SK-MEL-5 (cell line): ENCODE measurements at regions not wholly inside any gene's neighbourhood (a gene's known extent, or its start where the extent isn't known, plus 50 kb on each side); places are given as distances from the start of the nearest gene placed in this dataset.
"Not testable (repeated sequence)": the region's sequence is repeated elsewhere in the genome, so short reads cannot be mapped to it uniquely, and the experiment has no call there.

Experiments used
- DNase-seq: peaks from one replicate; pipeline ENCODE4 v3.0.0-alpha.2; 2016; ENCODE audit warnings: low read depth, low spot score
- in situ Hi-C: cut with HindIII; loops from 2 replicates; pipeline ENCODE4 v1.10.0; 2016; ENCODE audit warnings: low sequenced_read_pairs, high pct_unique_total_duplicates, low pct_unique_long_range_greater_than_20kb

GRCh38 chr6:11908436-11909105 is 103.5 kb upstream of the HIVEP1 start:
- in situ Hi-C loops = no loop called here
- no peak for DNase-seq

- no peak for DNase-seq
- in situ Hi-C loops = no loop called here
Observed at GRCh38 chr6:11903645-11904044, 108.5 kb upstream of the HIVEP1 start.

GRCh38 chr6:11902527-11902926 is 109.6 kb upstream of the HIVEP1 start:
- DNase-seq = no peak
- in situ Hi-C loops = no loop called here

- in situ Hi-C loops = no loop called here
- no peak for DNase-seq
Observed at GRCh38 chr6:11900662-11901598, 111.2 kb upstream of the HIVEP1 start.

- in situ Hi-C loops = no loop called here
- no peak for DNase-seq
Observed at GRCh38 chr6:11899645-11900044, 112.5 kb upstream of the HIVEP1 start.

GRCh38 chr6:11894212-11894611 is 115.6 kb upstream of the ADTRP start:
- in situ Hi-C loops = no loop called here
- DNase-seq = no peak

GRCh38 chr6:11891547-11891946 is 112.9 kb upstream of the ADTRP start:
- in situ Hi-C loops = no loop called here

GRCh38 chr6:11890849-11891248 is 112.2 kb upstream of the ADTRP start:
- no peak for DNase-seq
- in situ Hi-C loops = no loop called here

More at GRCh38 chr6:11891547-11891946, 112.9 kb upstream of the ADTRP start:
- no peak for DNase-seq

GRCh38 chr6:11890209-11890608 is 111.6 kb upstream of the ADTRP start:
- no peak for DNase-seq
- in situ Hi-C loops = no loop called here

GRCh38 chr6:11889572-11889971 is 111.0 kb upstream of the ADTRP start:
- DNase-seq = no peak
- in situ Hi-C loops = no loop called here

GRCh38 chr6:11888727-11889126 is 110.1 kb upstream of the ADTRP start:
- in situ Hi-C loops = no loop called here
- DNase-seq = no peak

- in situ Hi-C loops = no loop called here
- no peak for DNase-seq
Observed at GRCh38 chr6:11885159-11885558, 106.6 kb upstream of the ADTRP start.

- DNase-seq, in situ Hi-C loops: not testable (repeated sequence)
Observed at GRCh38 chr6:11883471-11883870, 104.9 kb upstream of the ADTRP start.

GRCh38 chr6:11880156-11880555 is 101.6 kb upstream of the ADTRP start:
- in situ Hi-C loops, DNase-seq: not testable (repeated sequence)

GRCh38 chr6:11878735-11879134 is 100.1 kb upstream of the ADTRP start:
- no peak for DNase-seq
- in situ Hi-C loops = no loop called here

- in situ Hi-C loops = no loop called here
Observed at GRCh38 chr6:11878029-11878428, 99.4 kb upstream of the ADTRP start.

GRCh38 chr6:11876934-11877433 is 98.4 kb upstream of the ADTRP start:
- in situ Hi-C loops = no loop called here
- no peak for DNase-seq

More at GRCh38 chr6:11878029-11878428, 99.4 kb upstream of the ADTRP start:
- no peak for DNase-seq

- no peak for DNase-seq
- in situ Hi-C loops = no loop called here
Observed at GRCh38 chr6:11875325-11876109, 96.9 kb upstream of the ADTRP start.
